ENCODE measurements at regions not wholly inside any gene's neighbourhood (a gene's known extent, or its start where the extent isn't known, plus 50 kb on each side); places are given as distances from the start of the nearest gene placed in this dataset.

- TF ChIP-seq, protein P1, sequence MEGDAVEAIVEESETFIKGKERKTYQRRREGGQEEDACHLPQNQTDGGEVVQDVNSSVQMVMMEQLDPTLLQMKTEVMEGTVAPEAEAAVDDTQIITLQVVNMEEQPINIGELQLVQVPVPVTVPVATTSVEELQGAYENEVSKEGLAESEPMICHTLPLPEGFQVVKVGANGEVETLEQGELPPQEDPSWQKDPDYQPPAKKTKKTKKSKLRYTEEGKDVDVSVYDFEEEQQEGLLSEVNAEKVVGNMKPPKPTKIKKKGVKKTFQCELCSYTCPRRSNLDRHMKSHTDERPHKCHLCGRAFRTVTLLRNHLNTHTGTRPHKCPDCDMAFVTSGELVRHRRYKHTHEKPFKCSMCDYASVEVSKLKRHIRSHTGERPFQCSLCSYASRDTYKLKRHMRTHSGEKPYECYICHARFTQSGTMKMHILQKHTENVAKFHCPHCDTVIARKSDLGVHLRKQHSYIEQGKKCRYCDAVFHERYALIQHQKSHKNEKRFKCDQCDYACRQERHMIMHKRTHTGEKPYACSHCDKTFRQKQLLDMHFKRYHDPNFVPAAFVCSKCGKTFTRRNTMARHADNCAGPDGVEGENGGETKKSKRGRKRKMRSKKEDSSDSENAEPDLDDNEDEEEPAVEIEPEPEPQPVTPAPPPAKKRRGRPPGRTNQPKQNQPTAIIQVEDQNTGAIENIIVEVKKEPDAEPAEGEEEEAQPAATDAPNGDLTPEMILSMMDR (IDR thresholded peaks at IDR 0.05): no peak
- TF ChIP-seq POLR2A (IDR thresholded peaks at IDR 0.05): no peak
- no peak for TF ChIP-seq POLR2AphosphoS5 (IDR thresholded peaks at IDR 0.05)
Observed at GRCh38 chr12:131209082-131210070, 255.7 kb downstream of the ADGRD1 start.

Measured in suprapubic skin (tissue), 4 donors.